ENCODE measurements at regions not wholly inside any gene's neighbourhood (a gene's known extent, or its start where the extent isn't known, plus 50 kb on each side); places are given as distances from the start of the nearest gene placed in this dataset.

GRCh38 chr5:155481182-155481581 is 467.6 kb downstream of the KIF4B start:
- TF ChIP-seq CTCF (IDR thresholded peaks at IDR 0.05; ENCODE audit: low read depth, low read length), result no peak
- no peak for DNase-seq (ENCODE audit: low read depth, low spot score)
- H3K4me3 ChIP-seq (ENCODE audit: low read depth, low read length), result no peak overlapping the region
- in situ Hi-C loops (cut with HindIII; ENCODE audit: low sequenced_read_pairs), result no loop called here

GRCh38 chr5:155482428-155482827 is 468.9 kb downstream of the KIF4B start:
- no peak for TF ChIP-seq CTCF (IDR thresholded peaks at IDR 0.05; ENCODE audit: low read depth, low read length)
- in situ Hi-C loops (cut with HindIII; ENCODE audit: low sequenced_read_pairs), result no loop called here
- DNase-seq (ENCODE audit: low read depth, low spot score), result no peak
- no peak overlapping the region for H3K4me3 ChIP-seq (ENCODE audit: low read depth, low read length)

GRCh38 chr5:155485386-155485785 is 471.8 kb downstream of the KIF4B start:
- H3K4me3 ChIP-seq (ENCODE audit: low read depth, low read length), result no peak overlapping the region
- no peak for DNase-seq (ENCODE audit: low read depth, low spot score)
- no peak for TF ChIP-seq CTCF (IDR thresholded peaks at IDR 0.05; ENCODE audit: low read depth, low read length)
- in situ Hi-C loops (cut with HindIII; ENCODE audit: low sequenced_read_pairs), result no loop called here

GRCh38 chr5:155489949-155490348 is 476.4 kb downstream of the KIF4B start:
- in situ Hi-C loops (cut with HindIII; ENCODE audit: low sequenced_read_pairs), result no loop called here
- no peak for DNase-seq (ENCODE audit: low read depth, low spot score)
- H3K4me3 ChIP-seq (ENCODE audit: low read depth, low read length), result no peak overlapping the region
- no peak for TF ChIP-seq CTCF (IDR thresholded peaks at IDR 0.05; ENCODE audit: low read depth, low read length)

- no peak for DNase-seq (ENCODE audit: low read depth, low spot score)
- no peak overlapping the region for H3K4me3 ChIP-seq (ENCODE audit: low read depth, low read length)
- TF ChIP-seq CTCF (IDR thresholded peaks at IDR 0.05; ENCODE audit: low read depth, low read length), result no peak
- in situ Hi-C loops (cut with HindIII; ENCODE audit: low sequenced_read_pairs), result no loop called here
These were observed 478.6 kb downstream of the KIF4B start for GRCh38 chr5:155492191-155492590.

- no peak for TF ChIP-seq CTCF (IDR thresholded peaks at IDR 0.05; ENCODE audit: low read depth, low read length)
- in situ Hi-C loops (cut with HindIII; ENCODE audit: low sequenced_read_pairs), result no loop called here
- DNase-seq (ENCODE audit: low read depth, low spot score), result no peak
- H3K4me3 ChIP-seq (ENCODE audit: low read depth, low read length), result no peak overlapping the region
These were observed 491.1 kb downstream of the KIF4B start for GRCh38 chr5:155504606-155505005.

- H3K4me3 ChIP-seq (ENCODE audit: low read depth, low read length), result no peak overlapping the region
- no peak for DNase-seq (ENCODE audit: low read depth, low spot score)
- in situ Hi-C loops (cut with HindIII; ENCODE audit: low sequenced_read_pairs), result no loop called here
- TF ChIP-seq CTCF (IDR thresholded peaks at IDR 0.05; ENCODE audit: low read depth, low read length), result no peak
These were observed 493.8 kb downstream of the KIF4B start for GRCh38 chr5:155507363-155507762.
